ENCODE measurements at regions not wholly inside any gene's neighbourhood (a gene's known extent, or its start where the extent isn't known, plus 50 kb on each side); places are given as distances from the start of the nearest gene placed in this dataset.

DNA sequence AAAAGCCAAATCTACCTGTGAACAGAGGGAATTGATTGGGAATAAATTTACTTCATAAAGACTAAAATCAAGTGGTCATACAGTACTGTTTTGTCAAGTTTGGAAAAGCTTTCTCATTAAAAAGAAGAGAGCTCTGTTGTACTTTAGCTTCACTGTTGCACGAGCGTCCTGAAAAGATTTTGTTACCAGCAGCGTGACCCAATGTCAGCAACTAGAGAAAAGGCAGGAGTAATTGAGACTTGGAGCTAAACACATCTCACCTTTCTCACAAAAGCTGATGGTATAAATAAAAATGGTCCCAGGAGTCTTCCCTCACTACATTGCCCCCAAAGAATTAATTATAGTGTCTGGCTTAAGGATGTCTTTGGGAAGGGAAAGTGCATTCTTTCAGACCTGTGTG lies 613.7 kb downstream of the OLFM4 start:
- no peak overlapping the region for H3K4me3 ChIP-seq (ENCODE audit: low read length)

DNA sequence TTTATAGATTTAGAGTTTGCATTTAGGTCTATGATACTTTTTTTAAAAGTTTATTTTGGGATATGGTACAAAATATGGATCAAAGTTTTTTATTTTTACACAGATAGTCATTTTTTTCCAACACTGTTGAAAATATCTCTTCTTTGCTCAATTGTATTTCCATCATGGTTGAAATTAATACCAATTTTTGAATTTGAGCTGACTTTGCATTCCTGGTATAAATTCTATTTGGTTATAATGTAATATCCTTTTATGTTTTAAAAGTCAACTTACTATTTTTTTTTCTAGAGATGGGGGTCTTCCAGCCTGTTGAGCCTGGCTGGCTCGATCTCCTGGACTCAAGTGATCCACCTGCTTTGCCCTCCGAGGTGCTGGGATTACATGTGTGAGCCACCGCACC lies 620.1 kb downstream of the OLFM4 start:
- TF ChIP-seq, protein P1, sequence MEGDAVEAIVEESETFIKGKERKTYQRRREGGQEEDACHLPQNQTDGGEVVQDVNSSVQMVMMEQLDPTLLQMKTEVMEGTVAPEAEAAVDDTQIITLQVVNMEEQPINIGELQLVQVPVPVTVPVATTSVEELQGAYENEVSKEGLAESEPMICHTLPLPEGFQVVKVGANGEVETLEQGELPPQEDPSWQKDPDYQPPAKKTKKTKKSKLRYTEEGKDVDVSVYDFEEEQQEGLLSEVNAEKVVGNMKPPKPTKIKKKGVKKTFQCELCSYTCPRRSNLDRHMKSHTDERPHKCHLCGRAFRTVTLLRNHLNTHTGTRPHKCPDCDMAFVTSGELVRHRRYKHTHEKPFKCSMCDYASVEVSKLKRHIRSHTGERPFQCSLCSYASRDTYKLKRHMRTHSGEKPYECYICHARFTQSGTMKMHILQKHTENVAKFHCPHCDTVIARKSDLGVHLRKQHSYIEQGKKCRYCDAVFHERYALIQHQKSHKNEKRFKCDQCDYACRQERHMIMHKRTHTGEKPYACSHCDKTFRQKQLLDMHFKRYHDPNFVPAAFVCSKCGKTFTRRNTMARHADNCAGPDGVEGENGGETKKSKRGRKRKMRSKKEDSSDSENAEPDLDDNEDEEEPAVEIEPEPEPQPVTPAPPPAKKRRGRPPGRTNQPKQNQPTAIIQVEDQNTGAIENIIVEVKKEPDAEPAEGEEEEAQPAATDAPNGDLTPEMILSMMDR (conservative IDR thresholded peaks at IDR 0.05; ENCODE audit: low read depth, low read length), result no peak
- no peak overlapping the region for H3K4me3 ChIP-seq (ENCODE audit: low read length)

More for the DNA sequence above, 613.7 kb downstream of the OLFM4 start:
- no peak for DNase-seq (ENCODE audit: low read depth)
- TF ChIP-seq, protein P1 (conservative IDR thresholded peaks at IDR 0.05; ENCODE audit: low read depth, low read length), result no peak

DNA sequence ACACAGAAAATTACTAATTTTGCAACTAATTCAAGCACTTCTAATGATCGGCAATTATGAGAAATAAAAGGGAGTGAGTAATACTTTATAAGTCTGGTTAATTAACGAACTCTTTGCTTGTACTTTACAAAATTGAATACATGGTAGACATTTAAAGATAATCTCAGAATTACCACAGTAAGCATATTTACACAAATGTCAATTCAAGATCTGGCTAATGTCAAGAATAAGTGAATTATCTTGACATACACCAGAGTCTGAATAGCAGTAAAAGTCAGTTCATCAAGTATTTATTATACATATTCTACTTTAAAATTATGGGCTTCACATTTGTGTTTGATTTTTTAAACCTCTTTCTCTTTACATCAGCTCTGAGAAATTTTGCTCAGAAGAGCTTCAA lies 643.4 kb downstream of the OLFM4 start:
- TF ChIP-seq, protein P1 (conservative IDR thresholded peaks at IDR 0.05; ENCODE audit: low read depth, low read length), result no peak
- no peak for DNase-seq (ENCODE audit: low read depth)
- H3K4me3 ChIP-seq (ENCODE audit: low read length), result no peak overlapping the region

More for the DNA sequence above, 620.1 kb downstream of the OLFM4 start:
- no peak for DNase-seq (ENCODE audit: low read depth)

DNA sequence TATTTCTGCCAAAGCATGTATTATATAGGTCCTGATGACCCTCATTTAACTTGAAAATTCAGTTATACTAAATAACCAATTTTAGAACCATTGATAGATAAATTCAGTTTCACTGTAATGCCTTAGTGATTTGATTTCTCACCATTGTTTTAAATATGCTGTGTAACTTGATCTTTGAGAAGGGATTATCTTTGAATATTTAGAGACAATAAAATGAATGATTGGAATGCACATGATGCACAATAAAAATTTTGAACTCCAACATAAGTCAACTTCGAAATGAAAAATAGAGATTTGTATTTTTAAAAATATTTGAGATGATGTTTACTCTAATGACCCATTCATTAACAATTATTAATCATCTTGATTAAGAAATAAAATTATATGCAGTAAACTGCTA lies 654.5 kb downstream of the OLFM4 start:
- TF ChIP-seq, protein P1 (conservative IDR thresholded peaks at IDR 0.05; ENCODE audit: low read depth, low read length), result no peak

DNA sequence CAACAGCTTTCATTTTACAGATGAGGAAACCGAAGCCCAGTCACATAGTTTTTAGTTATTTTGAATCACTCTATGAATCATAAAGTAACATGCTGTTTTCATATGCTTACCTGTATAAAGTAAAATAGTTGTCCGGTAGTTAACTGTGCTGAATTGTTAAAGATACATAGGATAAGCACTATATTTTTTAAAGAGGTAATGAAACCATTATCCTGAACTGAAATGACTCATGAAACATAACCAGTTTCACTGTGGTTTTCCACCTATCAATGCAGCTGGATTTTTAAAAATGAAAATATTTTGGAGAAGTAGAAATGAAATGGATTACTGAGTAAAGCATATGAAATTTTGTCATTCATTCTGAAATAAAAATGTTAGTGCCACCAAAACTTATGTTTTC lies 655.0 kb downstream of the OLFM4 start:
- DNase-seq (ENCODE audit: low read depth), result no peak
- TF ChIP-seq, protein P1 (conservative IDR thresholded peaks at IDR 0.05; ENCODE audit: low read depth, low read length), result no peak

More for the DNA sequence above, 654.5 kb downstream of the OLFM4 start:
- DNase-seq (ENCODE audit: low read depth), result no peak
- H3K4me3 ChIP-seq (ENCODE audit: low read length), result no peak overlapping the region

DNA sequence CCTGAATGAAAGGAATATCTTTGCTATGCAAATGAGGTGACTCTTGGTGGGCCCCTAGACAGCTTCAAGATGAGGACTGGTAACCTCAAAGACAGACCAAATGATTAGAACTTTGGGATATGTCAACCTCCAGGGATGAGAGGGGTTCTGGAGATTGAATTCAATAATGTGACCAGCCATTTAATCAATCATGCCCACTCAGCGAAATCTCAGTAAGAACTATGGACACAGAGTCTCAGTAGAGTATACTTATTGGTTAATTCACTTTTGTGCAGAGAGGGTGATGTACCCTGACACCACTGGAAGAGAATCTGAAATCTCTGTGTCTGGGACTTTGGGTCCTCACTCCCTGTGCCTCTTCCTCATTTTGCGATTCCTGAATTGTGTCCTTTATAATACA lies 662.8 kb downstream of the OLFM4 start:
- DNase-seq (ENCODE audit: low read depth), result no peak
- TF ChIP-seq, protein P1 (conservative IDR thresholded peaks at IDR 0.05; ENCODE audit: low read depth, low read length), result no peak
- no peak overlapping the region for H3K4me3 ChIP-seq (ENCODE audit: low read length)

More for the DNA sequence above, 655.0 kb downstream of the OLFM4 start:
- H3K4me3 ChIP-seq (ENCODE audit: low read length), result no peak overlapping the region

DNA sequence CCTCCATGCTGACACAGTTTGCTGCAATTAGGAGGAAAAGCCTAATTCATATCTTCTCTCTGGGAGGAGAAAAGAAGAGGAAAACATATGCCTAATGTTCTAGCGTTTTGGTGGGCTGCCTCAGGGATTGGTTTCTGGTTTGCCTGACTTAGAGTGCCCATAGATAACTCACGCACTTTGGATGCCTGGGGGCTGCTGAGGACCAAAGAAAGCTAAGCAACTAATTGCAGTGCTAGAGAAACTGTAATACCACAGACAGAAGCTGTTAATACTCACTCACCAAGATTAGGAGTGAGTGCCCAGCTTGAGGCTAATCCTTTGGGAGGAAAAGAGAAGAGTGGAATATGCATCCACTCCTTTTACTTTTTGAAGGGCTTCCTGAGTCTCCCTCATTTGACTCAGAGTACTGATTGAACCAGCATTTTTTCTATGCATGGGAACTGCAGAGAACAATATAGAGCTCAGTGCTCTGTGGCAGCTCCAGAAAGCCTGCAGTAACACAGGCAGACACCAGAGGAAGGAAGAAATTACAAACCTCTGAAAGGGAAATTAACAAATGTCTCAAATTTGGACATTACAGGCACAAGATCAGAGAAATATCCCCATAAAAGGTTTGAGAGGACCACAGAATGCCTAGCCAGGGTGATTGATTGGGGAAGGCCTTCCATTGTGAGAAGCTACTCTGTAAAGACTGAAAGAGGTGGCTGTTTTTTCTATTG lies 666.4 kb downstream of the OLFM4 start:
- no peak for DNase-seq (ENCODE audit: low read depth)
- no peak overlapping the region for H3K4me3 ChIP-seq (ENCODE audit: low read length)
- TF ChIP-seq, protein P1 (conservative IDR thresholded peaks at IDR 0.05; ENCODE audit: low read depth, low read length), result no peak

Data from retinal pigment epithelial cell (primary cell).